Breast epithelium (tissue), 3 donors: ENCODE measurements at regions not wholly inside any gene's neighbourhood (a gene's known extent, or its start where the extent isn't known, plus 50 kb on each side); places are given as distances from the start of the nearest gene placed in this dataset.
A peak's percentile ranks its signal among the peaks of the same experiment; 100 is the strongest.

ENCODE experiments used
- CTCF ChIP-seq, 3 donors: fragments of 450-650 bp; IDR thresholded peaks; one replicate each; pipeline ENCODE4 v1.5.1; 2016 to 2017; ENCODE audit warnings: antibody characterized with exemption in 3 of 3, mild to moderate bottlenecking in 3 of 3, moderate library complexity in 3 of 3
- POLR2A ChIP-seq: fragments of 450-650 bp; IDR thresholded peaks from one replicate; pipeline ENCODE4 v1.6.1; 2016; ENCODE audit warnings: antibody characterized with exemption, mild to moderate bottlenecking, moderate library complexity
- POLR2AphosphoS5 ChIP-seq, 3 donors: sonication (generic); formaldehyde crosslinking; IDR thresholded peaks; one replicate each; pipeline ENCODE4 v1.6.1; 2017; ENCODE audit warnings: antibody characterized with exemption in 3 of 3

GRCh38 chr10:121231079-121231478, 367.2 kb downstream of the FGFR2 start:
- TF ChIP-seq CTCF (IDR thresholded peaks at IDR 0.05), result no peak
- TF ChIP-seq POLR2AphosphoS5 (IDR thresholded peaks at IDR 0.05), result peak in 1 of 3 donors; percentile 81
- TF ChIP-seq POLR2A, result no peak
